ENCODE measurements at regions not wholly inside any gene's neighbourhood (a gene's known extent, or its start where the extent isn't known, plus 50 kb on each side); places are given as distances from the start of the nearest gene placed in this dataset.

DNA sequence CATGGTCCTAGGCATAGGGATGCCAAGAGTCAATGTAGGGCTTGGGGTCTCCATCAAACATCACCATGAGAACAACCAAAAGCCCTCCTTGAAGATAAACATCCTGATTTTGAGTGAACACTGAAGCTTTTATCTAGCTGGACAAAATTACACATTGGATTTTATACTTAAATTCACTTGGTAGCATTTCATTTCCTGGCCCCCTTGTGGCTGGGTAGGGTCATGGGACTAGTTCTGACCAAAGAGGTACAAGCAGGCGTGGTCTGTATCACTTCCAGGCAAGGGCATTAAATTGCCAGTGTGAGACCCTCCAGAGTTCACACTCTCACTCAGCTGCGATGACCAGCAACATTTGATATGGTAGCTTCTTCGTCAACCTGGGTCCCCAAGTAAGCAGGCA is 320.3 kb downstream of the ACTL7B start:
- Histone ChIP-seq H3K9ac (ENCODE audit: low read depth in 1 of 2, low read length in 2 of 2) (no peak overlapping the region), H3K9me3 (ENCODE audit: control insufficient read depth in 4 of 4, low read length in 3 of 4) (no peaks in the 10 kb centered on the region), H3K27me3 (ENCODE audit: control insufficient read depth in 4 of 4, insufficient read depth in 4 of 4, low read length in 3 of 4) (no peaks in the 10 kb centered on the region), H3K4me3 (ENCODE audit: low read depth in 1 of 3, low read length in 3 of 3) (no peak overlapping the region), H3K4me1 (ENCODE audit: control insufficient read depth in 4 of 4, insufficient read depth in 4 of 4, low read length in 3 of 4) (no peaks in the 10 kb centered on the region), H3K36me3 (ENCODE audit: control insufficient read depth in 4 of 4, insufficient read depth in 3 of 4, low read depth in 1 of 4, low read length in 3 of 4) (no peaks in the 10 kb centered on the region), H3K27ac (ENCODE audit: low read depth in 1 of 2, low read length in 2 of 2) (no peak overlapping the region)
- DNase-seq (ENCODE audit: low spot score) = no peak
- TF ChIP-seq RAD21 (IDR thresholded peaks at IDR 0.05) (peak; percentile 44 to 71), HNF4G (IDR thresholded peaks at IDR 0.05) (no peak)
- TF ChIP-seq, protein P1, sequence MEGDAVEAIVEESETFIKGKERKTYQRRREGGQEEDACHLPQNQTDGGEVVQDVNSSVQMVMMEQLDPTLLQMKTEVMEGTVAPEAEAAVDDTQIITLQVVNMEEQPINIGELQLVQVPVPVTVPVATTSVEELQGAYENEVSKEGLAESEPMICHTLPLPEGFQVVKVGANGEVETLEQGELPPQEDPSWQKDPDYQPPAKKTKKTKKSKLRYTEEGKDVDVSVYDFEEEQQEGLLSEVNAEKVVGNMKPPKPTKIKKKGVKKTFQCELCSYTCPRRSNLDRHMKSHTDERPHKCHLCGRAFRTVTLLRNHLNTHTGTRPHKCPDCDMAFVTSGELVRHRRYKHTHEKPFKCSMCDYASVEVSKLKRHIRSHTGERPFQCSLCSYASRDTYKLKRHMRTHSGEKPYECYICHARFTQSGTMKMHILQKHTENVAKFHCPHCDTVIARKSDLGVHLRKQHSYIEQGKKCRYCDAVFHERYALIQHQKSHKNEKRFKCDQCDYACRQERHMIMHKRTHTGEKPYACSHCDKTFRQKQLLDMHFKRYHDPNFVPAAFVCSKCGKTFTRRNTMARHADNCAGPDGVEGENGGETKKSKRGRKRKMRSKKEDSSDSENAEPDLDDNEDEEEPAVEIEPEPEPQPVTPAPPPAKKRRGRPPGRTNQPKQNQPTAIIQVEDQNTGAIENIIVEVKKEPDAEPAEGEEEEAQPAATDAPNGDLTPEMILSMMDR (IDR thresholded peaks at IDR 0.05; ENCODE audit: low read depth, low read length, missing input control) = peak; percentile 40
- WGBS = 70% methylated on average over 3 of the region's 3 CpGs

DNA sequence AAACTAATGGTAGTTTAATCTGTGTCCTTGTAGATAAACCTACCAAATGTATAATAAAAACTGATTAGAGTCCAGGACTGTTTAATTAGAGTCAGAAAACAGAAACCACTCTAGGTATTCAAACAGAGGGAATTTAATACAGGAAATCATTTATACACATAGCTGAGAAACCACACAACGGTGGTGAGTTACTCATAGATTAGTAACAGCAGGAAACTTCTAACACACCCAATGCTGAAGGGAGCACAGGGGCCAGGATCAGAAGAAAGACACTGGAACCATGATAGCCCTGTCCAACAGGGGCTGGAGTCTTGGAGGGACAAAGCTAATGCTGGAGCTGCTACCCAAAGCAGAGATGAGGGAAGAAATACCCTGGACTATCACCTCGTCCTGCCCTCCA is 321.0 kb downstream of the ACTL7B start:
- WGBS = 63% methylated on average over 2 of the region's 2 CpGs
- no peak for DNase-seq (ENCODE audit: low spot score)
- no peak overlapping the region for H3K4me3 ChIP-seq (ENCODE audit: low read depth in 1 of 3, low read length in 3 of 3)

DNA sequence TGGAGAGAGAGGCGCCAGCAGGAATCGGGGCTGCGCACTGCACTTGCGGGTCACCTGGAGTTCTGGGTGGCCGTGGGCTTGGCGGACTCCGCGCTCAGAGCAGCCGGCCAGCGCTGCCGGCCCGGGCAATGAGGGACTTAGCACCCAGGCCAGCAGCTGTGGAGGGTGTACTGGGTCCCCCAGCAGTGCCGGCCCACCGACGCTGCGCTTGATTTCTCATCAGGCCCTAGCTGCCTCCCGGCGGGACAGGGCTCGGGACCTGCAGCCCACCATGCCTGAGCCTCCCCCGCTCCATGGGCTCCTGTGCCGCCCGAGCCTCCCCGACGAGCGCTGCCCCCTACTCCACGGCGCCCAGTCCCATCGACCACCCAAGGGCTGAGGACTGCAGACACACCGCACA is 325.6 kb downstream of the ACTL7B start:
- Histone ChIP-seq H3K27ac (ENCODE audit: low read depth in 1 of 2, low read length in 2 of 2) (no peak overlapping the region), H3K27me3 (ENCODE audit: control insufficient read depth in 4 of 4, insufficient read depth in 4 of 4, low read length in 3 of 4) (no peaks in the 10 kb centered on the region), H3K9ac (ENCODE audit: low read depth in 1 of 2, low read length in 2 of 2) (no peak overlapping the region), H3K9me3 (ENCODE audit: control insufficient read depth in 4 of 4, low read length in 3 of 4) (no peaks in the 10 kb centered on the region), H3K4me1 (ENCODE audit: control insufficient read depth in 4 of 4, insufficient read depth in 4 of 4, low read length in 3 of 4) (no peaks in the 10 kb centered on the region), H3K36me3 (ENCODE audit: control insufficient read depth in 4 of 4, insufficient read depth in 3 of 4, low read depth in 1 of 4, low read length in 3 of 4) (no peaks in the 10 kb centered on the region), H3K4me3 (ENCODE audit: low read depth in 1 of 3, low read length in 3 of 3) (no peak overlapping the region)
- WGBS = 94% methylated on average over 29 of the region's 29 CpGs
- DNase-seq (ENCODE audit: low spot score) = no peak
- no peak for TF ChIP-seq NR2F2 (IDR thresholded peaks at IDR 0.05)
- no peak for TF ChIP-seq GABPA (IDR thresholded peaks at IDR 0.05 in 1 of 2, conservative IDR thresholded peaks at IDR 0.05 in 1 of 2)
- no peak for TF ChIP-seq HNF4G (IDR thresholded peaks at IDR 0.05)
- TF ChIP-seq TAF1 (conservative IDR thresholded peaks at IDR 0.05) = no peak
- no peak for TF ChIP-seq YY1 (IDR thresholded peaks at IDR 0.05)
- no peak for TF ChIP-seq EGR1 (IDR thresholded peaks at IDR 0.05; ENCODE audit: low read depth in 2 of 2)
- TF ChIP-seq, protein P2, sequence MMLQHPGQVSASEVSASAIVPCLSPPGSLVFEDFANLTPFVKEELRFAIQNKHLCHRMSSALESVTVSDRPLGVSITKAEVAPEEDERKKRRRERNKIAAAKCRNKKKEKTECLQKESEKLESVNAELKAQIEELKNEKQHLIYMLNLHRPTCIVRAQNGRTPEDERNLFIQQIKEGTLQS (IDR thresholded peaks at IDR 0.05) = no peak
- TF ChIP-seq, protein P3, sequence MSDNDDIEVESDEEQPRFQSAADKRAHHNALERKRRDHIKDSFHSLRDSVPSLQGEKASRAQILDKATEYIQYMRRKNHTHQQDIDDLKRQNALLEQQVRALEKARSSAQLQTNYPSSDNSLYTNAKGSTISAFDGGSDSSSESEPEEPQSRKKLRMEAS (IDR thresholded peaks at IDR 0.05) = no peak
- no peak for TF ChIP-seq JUND (IDR thresholded peaks at IDR 0.05)
- TF ChIP-seq SP1 (IDR thresholded peaks at IDR 0.05) = no peak
- TF ChIP-seq RXRA (IDR thresholded peaks at IDR 0.05) = no peak
- TF ChIP-seq, protein P4, sequence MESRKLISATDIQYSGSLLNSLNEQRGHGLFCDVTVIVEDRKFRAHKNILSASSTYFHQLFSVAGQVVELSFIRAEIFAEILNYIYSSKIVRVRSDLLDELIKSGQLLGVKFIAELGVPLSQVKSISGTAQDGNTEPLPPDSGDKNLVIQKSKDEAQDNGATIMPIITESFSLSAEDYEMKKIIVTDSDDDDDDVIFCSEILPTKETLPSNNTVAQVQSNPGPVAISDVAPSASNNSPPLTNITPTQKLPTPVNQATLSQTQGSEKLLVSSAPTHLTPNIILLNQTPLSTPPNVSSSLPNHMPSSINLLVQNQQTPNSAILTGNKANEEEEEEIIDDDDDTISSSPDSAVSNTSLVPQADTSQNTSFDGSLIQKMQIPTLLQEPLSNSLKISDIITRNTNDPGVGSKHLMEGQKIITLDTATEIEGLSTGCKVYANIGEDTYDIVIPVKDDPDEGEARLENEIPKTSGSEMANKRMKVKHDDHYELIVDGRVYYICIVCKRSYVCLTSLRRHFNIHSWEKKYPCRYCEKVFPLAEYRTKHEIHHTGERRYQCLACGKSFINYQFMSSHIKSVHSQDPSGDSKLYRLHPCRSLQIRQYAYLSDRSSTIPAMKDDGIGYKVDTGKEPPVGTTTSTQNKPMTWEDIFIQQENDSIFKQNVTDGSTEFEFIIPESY (IDR thresholded peaks at IDR 0.05) = no peak
- TF ChIP-seq HNF4A (conservative IDR thresholded peaks at IDR 0.05) = no peak

More for the DNA sequence above, 321.0 kb downstream of the ACTL7B start:
- Histone ChIP-seq H3K9me3 (ENCODE audit: control insufficient read depth in 4 of 4, low read length in 3 of 4) (no peaks in the 10 kb centered on the region), H3K9ac (ENCODE audit: low read depth in 1 of 2, low read length in 2 of 2) (no peak overlapping the region), H3K27me3 (ENCODE audit: control insufficient read depth in 4 of 4, insufficient read depth in 4 of 4, low read length in 3 of 4) (no peaks in the 10 kb centered on the region), H3K4me1 (ENCODE audit: control insufficient read depth in 4 of 4, insufficient read depth in 4 of 4, low read length in 3 of 4) (no peaks in the 10 kb centered on the region), H3K36me3 (ENCODE audit: control insufficient read depth in 4 of 4, insufficient read depth in 3 of 4, low read depth in 1 of 4, low read length in 3 of 4) (no peaks in the 10 kb centered on the region), H3K27ac (ENCODE audit: low read depth in 1 of 2, low read length in 2 of 2) (no peak overlapping the region)
- no peak for TF ChIP-seq HNF4G (IDR thresholded peaks at IDR 0.05)
- no peak for TF ChIP-seq SP1 (IDR thresholded peaks at IDR 0.05)
- TF ChIP-seq NR2F2 (IDR thresholded peaks at IDR 0.05) = no peak
- TF ChIP-seq, protein P2 (IDR thresholded peaks at IDR 0.05) = no peak
- TF ChIP-seq JUND (IDR thresholded peaks at IDR 0.05) = no peak
- no peak for TF ChIP-seq FOXA1 (IDR thresholded peaks at IDR 0.05)
- TF ChIP-seq, protein P1 (IDR thresholded peaks at IDR 0.05; ENCODE audit: low read depth, low read length, missing input control) = no peak
